GM18519 (cell line): ENCODE measurements at regions not wholly inside any gene's neighbourhood (a gene's known extent, or its start where the extent isn't known, plus 50 kb on each side); places are given as distances from the start of the nearest gene placed in this dataset.
"Not testable (repeated sequence)": the region's sequence is repeated elsewhere in the genome, so short reads cannot be mapped to it uniquely, and the experiment has no call there.

Experiments
- ATAC-seq: cut with Tn5 transposase; IDR thresholded peaks from one replicate; pipeline ENCODE4 v1.9.1; 2021; ENCODE audit warnings: mild to moderate bottlenecking, moderate library complexity; ENCODE audit not compliant: unreplicated experiment, low FRiP score

DNA sequence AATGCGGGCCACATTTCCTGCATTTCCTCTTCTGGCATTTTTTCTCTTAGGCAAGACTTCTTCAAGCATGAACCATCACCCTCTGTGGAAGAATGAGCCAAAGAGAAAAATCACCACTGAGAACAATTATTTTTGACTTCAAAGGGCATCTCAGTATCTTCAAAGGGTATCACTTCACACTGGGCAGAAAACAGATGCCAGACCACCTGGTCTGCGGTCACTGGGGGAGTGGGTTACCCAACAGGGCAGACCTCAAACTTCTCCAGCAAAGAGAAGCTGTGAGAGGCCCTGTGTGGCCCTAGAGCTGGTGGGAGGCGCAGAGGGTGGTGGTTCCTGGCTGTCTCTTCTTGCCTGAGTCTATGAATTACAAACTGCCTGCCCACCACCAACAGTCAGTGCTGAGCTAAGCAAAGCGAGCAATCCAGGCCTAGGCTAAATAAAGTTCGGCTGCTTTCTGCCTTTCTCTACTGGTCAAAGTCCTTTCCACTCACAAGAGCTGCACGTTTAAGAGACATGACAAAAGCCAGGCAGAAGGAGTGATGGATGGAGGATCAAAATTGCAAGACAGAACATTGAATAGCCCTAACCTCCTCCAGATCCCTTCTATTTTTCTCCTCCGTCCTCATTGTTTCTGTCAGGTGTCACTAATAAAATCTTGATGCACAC, 602.7 kb upstream of the CDH5 start:
- ATAC-seq: no peak

GRCh38 chr16:65760874-65761273, 605.6 kb upstream of the CDH5 start:
- no peak for ATAC-seq

GRCh38 chr16:65758620-65759019, 607.9 kb upstream of the CDH5 start:
- no peak for ATAC-seq

GRCh38 chr16:65757064-65757463, 609.4 kb upstream of the CDH5 start:
- ATAC-seq: no peak

- ATAC-seq: no peak
Observed at GRCh38 chr16:65756163-65756562, 610.3 kb upstream of the CDH5 start.

GRCh38 chr16:65754820-65755691, 611.4 kb upstream of the CDH5 start:
- no peak for ATAC-seq

DNA sequence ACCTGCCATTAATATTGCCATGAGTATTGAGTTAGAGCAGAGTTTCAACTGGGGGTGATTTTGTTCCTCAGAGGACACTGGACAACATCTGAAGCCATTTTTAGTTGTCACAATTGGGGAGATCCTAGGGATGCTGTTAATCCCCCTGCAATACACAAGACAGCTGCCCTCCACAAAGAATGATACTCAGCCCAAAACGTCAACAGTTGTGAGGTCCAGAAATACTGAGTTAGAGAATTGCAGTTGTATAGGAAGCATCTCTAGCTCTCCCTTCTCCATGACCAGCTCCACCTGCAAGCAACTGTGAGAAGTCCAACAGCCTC, 614.0 kb upstream of the CDH5 start:
- no peak for ATAC-seq

DNA sequence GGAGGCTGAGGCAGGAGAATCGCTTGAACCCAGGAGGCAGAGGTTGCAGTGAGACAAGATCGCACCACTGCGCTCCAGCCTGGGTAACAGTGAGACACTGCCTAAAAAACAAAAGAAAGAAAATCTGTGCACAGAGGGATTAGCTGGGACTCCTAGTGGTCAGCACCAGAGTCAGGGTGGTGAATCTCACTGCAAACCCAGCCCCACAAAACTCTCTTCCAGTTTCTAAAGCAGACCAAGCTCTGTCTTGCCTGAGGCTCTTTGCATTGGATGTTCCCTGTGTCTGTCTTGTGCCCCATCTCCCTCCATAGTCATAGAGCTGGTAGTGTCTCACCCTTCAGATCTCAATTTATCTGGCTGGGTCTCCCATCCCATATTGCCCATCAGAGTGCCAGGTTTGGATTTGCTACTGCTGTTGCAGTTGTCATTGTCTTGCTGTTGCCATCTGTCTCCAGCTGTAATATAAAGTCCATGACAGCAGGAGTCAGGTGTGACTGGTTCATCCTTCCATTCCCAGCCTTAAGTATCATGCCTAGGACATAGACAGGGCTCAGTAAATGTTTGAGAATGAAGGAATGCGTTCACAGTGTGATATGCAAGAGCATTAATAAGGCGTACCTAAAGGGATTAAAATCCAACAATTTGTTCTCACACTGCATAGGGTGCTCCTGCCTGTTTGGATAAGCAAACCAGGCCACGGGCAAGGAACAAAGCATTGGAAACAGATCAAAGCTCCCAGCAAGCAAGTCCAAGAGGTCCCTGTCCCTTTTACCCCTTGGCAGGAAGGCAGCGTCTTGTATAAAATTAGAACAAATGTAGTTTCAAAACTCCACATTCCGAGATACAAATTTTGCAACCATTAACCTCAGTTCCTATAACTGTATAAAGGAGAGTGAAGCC, 614.6 kb upstream of the CDH5 start:
- ATAC-seq: no peak

DNA sequence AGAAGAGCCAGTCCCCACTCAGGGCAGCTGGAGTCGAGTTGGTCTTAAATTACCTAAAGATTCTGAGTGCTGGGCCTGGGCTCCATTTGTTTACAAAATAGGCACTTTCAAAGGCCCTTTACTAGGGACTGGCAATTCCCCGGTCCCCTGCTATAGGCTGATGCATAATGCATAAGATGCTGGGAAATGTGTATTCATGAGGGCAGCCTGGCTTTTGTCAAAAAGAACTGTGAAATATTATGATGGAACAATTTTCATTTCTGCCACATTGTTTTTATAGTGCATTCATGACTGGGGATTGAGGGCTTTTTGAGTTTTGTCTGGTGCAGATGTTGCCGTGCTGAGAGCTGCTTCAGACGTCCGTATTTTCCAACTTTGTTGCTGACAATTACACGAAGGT, 617.0 kb upstream of the CDH5 start:
- ATAC-seq: no peak

GRCh38 chr16:65746941-65747340, 619.5 kb upstream of the CDH5 start:
- ATAC-seq: no peak

GRCh38 chr16:65745201-65745708, 621.2 kb upstream of the CDH5 start:
- ATAC-seq: no peak

GRCh38 chr16:65744401-65744800, 622.1 kb upstream of the CDH5 start:
- ATAC-seq: no peak

GRCh38 chr16:65743558-65743957, 621.7 kb upstream of the CDH11 start:
- no peak for ATAC-seq

- no peak for ATAC-seq
Observed at GRCh38 chr16:65740711-65741110, 618.8 kb upstream of the CDH11 start.

DNA sequence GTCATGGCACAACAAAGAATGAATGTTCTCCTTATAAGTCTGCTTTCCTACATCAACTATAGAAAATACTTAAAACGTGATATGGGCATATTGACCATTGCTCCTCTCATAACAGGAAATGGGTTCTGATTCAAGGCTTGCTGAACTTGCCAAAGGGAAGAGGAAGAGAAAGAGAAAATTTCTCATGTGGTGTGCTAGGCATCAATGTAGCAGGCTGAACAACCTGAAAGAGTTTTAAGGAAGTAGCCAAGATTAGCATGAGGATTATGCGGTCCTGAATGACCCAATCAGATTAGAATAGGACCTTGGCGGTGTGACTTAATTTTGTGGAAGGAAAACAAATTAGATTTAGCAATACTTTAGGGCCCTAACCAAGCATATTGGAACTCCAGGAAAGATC, 617.7 kb upstream of the CDH11 start:
- ATAC-seq: no peak

GRCh38 chr16:65737831-65738230, 616.0 kb upstream of the CDH11 start:
- no peak for ATAC-seq

- ATAC-seq: not testable (repeated sequence)
Observed at GRCh38 chr16:65735615-65736014, 613.8 kb upstream of the CDH11 start.

GRCh38 chr16:65733721-65734120, 611.9 kb upstream of the CDH11 start:
- ATAC-seq: no peak

- ATAC-seq: no peak
Observed at GRCh38 chr16:65731833-65732232, 610.0 kb upstream of the CDH11 start.

DNA sequence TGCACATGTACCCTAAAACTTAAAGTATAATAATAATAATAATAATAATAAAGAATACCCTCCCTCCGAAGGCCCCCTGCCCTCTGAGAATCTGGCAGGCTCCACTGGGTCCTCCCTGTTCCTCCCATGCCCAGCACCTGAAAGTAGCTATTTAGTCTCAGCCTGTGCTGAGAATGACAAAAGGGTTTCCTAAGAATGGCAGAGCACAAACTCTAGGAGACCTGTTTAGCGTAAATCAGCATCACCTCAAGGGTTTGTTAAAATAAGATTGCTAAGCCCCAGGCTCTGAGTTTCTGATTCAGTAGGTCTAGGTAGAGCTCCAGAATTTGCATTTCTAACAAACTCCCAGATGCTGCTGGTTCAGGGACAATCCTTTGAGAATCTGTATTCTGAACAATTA, 606.8 kb upstream of the CDH11 start:
- ATAC-seq: no peak

- ATAC-seq: no peak
Observed at GRCh38 chr16:65728167-65728566, 606.3 kb upstream of the CDH11 start.
